Transverse colon (tissue), 4 donors: ENCODE measurements at regions not wholly inside any gene's neighbourhood (a gene's known extent, or its start where the extent isn't known, plus 50 kb on each side); places are given as distances from the start of the nearest gene placed in this dataset.

Source experiments
- DNase-seq: peaks from one replicate; pipeline ENCODE4 v3.0.0-alpha.2; 2019
- H3K27ac ChIP-seq, 4 donors: fragments of 200-600 bp; sonication (generic); 2 replicates each; pipeline ENCODE4 v1.5.1; 2016 to 2018; ENCODE audit warnings: inconsistent platforms in 4 of 4
- H3K27me3 ChIP-seq: fragments of 200-600 bp; sonication (generic); 2 replicates; pipeline ENCODE4 v1.5.1; 2017; ENCODE audit warnings: inconsistent platforms
- H3K36me3 ChIP-seq, 4 donors: fragments of 200-600 bp; sonication (generic); 2 replicates each; pipeline ENCODE4 v1.5.1; 2017 to 2019; ENCODE audit warnings: inconsistent platforms in 4 of 4
- H3K4me1 ChIP-seq, 4 donors: fragments of 200-600 bp; sonication (generic); 2 replicates each; pipeline ENCODE4 v1.5.1; 2017 to 2020; ENCODE audit warnings: inconsistent platforms in 4 of 4
- H3K4me3 ChIP-seq, 4 donors: fragments of 200-600 bp; sonication (generic); 1 replicate in 1 of 4; 2 replicates in 3 of 4; pipeline versions ENCODE4 v1.5.1 to v1.6.1; 2017 to 2019; ENCODE audit warnings: inconsistent platforms in 4 of 4
- H3K9me3 ChIP-seq, 2 donors: fragments of 200-600 bp; sonication (generic); 2 replicates each; pipeline ENCODE4 v1.5.1; 2017 to 2019; ENCODE audit warnings: inconsistent platforms in 2 of 2
- EP300 ChIP-seq: sonication (generic); formaldehyde crosslinking; IDR thresholded peaks from one replicate; pipeline ENCODE4 v1.6.1; 2017; ENCODE audit warnings: antibody characterized with exemption, low read depth
- POLR2A ChIP-seq: fragments of 450-650 bp; IDR thresholded peaks from one replicate; pipeline ENCODE4 v1.6.1; 2016; ENCODE audit warnings: antibody characterized with exemption, mild to moderate bottlenecking, moderate library complexity
- POLR2AphosphoS5 ChIP-seq, 3 donors: sonication (generic); formaldehyde crosslinking; IDR thresholded peaks; one replicate each; pipeline ENCODE4 v1.6.1; 2016; ENCODE audit warnings: antibody characterized with exemption in 3 of 3
- WGBS, 2 donors: methylation state at CpG; one replicate each; pipeline ENCODE4 v1.1.5; 2018; ENCODE audit warnings: low coverage in 1 of 2; 5-methylcytosine and 5-hydroxymethylcytosine counted together
- in situ Hi-C, 4 donors: fragments of 200-750 bp; cut with MboI; loops; one replicate each; pipeline versions ENCODE4 v1.15.0 to v1.15.1; 2017; ENCODE audit warnings: low sequenced_read_pairs in 3 of 4, low pct_ligation_motif_present in 1 of 4, low pct_unique_long_range_greater_than_20kb in 1 of 4
- intact Hi-C: fragments of 100-400 bp; cut with DNase I; formaldehyde crosslinking; loops from one replicate; pipeline ENCODE4 v1.15.1; 2023; ENCODE audit warnings: low total_unique reads
- TF ChIP-seq, protein P1 (sequence below), 5 experiments: fragments of 200-600 bp in 3 of 5; fragments of 450-650 bp in 2 of 5; sonication (generic) in 3 of 5; IDR thresholded peaks; 1 replicate in 2 of 5; 2 replicates in 3 of 5; pipeline ENCODE4 v1.5.1; 2016 to 2017; ENCODE audit warnings: antibody characterized with exemption in 5 of 5, inconsistent platforms in 3 of 5, mild to moderate bottlenecking in 2 of 5, moderate library complexity in 1 of 5

DNA sequence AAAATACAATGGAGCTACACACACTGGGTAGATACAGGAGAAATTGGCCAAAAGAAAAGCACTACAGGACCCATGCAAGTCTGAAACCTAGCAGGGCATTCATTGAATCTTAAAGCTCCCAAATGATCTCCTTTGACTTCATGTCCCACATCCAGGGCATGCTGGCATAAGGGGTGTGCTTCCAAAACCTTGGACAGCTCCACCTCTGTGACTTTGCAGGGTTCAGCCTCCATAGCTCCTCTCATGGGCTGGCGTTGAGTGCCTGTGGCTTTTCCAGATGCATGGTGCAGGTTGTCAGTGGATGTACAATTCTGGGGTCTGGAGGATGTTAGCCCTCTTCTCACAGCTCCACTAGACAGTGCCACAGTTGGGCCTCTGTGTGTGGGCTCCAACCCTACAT lies 626.3 kb upstream of the POT1 start:
- DNase-seq = no peak
- intact Hi-C loops (no loop called here), in situ Hi-C loops (no loop called here)
- Histone ChIP-seq H3K4me3 (no peak overlapping the region), H3K27ac (no peak overlapping the region), H3K27me3 (no peaks in the 10 kb centered on the region), H3K9me3 (peaks cover 0 to 3% of the 10 kb centered on the region in 2 donors), H3K36me3 (no peaks in the 10 kb centered on the region), H3K4me1 (no peaks in the 10 kb centered on the region)
- TF ChIP-seq EP300 (no peak), POLR2AphosphoS5 (IDR thresholded peaks at IDR 0.05) (no peak), POLR2A (no peak)
- TF ChIP-seq, protein P1, sequence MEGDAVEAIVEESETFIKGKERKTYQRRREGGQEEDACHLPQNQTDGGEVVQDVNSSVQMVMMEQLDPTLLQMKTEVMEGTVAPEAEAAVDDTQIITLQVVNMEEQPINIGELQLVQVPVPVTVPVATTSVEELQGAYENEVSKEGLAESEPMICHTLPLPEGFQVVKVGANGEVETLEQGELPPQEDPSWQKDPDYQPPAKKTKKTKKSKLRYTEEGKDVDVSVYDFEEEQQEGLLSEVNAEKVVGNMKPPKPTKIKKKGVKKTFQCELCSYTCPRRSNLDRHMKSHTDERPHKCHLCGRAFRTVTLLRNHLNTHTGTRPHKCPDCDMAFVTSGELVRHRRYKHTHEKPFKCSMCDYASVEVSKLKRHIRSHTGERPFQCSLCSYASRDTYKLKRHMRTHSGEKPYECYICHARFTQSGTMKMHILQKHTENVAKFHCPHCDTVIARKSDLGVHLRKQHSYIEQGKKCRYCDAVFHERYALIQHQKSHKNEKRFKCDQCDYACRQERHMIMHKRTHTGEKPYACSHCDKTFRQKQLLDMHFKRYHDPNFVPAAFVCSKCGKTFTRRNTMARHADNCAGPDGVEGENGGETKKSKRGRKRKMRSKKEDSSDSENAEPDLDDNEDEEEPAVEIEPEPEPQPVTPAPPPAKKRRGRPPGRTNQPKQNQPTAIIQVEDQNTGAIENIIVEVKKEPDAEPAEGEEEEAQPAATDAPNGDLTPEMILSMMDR (IDR thresholded peaks at IDR 0.05) = no peak
- WGBS, 2 donors = 64% methylated on average over 1 of the region's 1 CpG; no CpG with 5 or more reads in 1 of the 2 donors

DNA sequence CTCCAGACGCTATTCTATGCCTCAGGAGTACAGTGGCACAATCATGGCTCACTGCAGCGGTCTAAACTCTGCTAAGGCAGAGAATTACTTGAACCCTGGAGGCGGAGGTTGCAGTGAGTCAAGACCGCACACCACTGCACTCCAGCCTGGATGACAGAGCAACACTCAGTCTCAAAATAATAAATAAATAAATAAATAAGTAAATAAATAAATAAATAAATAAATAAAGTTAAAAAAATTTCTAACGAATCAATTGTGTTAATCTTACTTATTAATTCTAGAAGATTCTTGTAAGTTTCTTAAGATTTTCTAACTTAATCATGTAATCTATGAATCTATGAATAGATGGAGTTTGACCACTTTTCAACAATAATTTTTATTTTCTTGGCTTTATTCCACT lies 621.4 kb upstream of the POT1 start:
- Histone ChIP-seq H3K4me1 (no peaks in the 10 kb centered on the region), H3K9me3 (peaks cover 0 to 3% of the 10 kb centered on the region in 2 donors), H3K27me3 (no peaks in the 10 kb centered on the region), H3K4me3 (no peak overlapping the region), H3K27ac (no peak overlapping the region), H3K36me3 (no peaks in the 10 kb centered on the region)
- no peak for DNase-seq
- intact Hi-C loops (no loop called here), in situ Hi-C loops (no loop called here)
- 81 to 90% methylated on average over 4 to 5 of the region's 5 CpGs for WGBS, 2 donors
- TF ChIP-seq, protein P1 (IDR thresholded peaks at IDR 0.05) = no peak
- no peak for TF ChIP-seq POLR2A

DNA sequence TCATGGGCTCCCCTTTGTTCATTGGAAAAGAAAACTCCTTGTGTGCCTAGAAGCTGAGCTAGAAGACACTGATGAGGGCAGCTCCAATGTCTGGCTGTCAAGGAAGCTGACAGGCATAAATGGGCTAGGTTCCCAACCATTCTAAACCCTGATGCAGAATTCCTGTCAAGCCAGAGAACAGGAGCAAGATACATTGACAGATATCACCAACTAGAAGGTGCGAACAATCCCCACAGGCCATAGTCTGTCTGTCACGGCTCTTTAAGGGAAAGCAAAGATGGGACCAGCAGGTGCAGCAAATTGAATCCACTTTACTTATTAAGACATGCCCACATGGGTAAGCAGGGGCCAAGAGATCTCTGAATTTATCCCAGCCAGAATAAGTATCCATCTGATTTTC lies 617.9 kb upstream of the POT1 start:
- peaks cover 0 to 2% of the 10 kb centered on the region in 2 donors for H3K9me3 ChIP-seq
- in situ Hi-C loops (no loop called here), intact Hi-C loops (no loop called here)
- no peak for TF ChIP-seq POLR2A
- TF ChIP-seq, protein P1 (IDR thresholded peaks at IDR 0.05) = no peak
- no peak for TF ChIP-seq EP300
- TF ChIP-seq POLR2AphosphoS5 (IDR thresholded peaks at IDR 0.05) = no peak
- H3K4me1 ChIP-seq = no peaks in the 10 kb centered on the region
- no peak overlapping the region for H3K4me3 ChIP-seq
- H3K36me3 ChIP-seq = no peaks in the 10 kb centered on the region
- no peaks in the 10 kb centered on the region for H3K27me3 ChIP-seq
- no peak for DNase-seq
- 90% methylated on average over 2 of the region's 2 CpGs; no CpG with 5 or more reads in 1 of the 2 donors for WGBS, 2 donors
- H3K27ac ChIP-seq = no peak overlapping the region

DNA sequence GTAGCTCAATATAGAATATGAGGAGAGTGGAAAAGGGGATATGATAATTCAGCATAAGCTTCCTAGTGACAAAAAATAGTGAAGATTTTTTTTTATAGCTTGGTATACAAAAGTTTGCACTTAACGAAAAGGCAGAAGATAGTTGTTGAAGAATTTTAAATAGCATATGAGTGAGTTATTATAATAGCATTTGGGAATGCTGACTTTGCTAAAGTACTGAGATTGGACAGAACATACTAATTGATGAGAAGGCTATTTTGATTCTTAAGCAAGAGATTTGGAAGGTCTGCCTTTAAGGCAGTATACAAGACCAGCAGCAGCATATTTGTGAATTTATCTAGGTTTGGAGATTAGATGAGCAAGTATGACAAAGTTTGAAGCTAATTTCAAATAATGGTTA lies 600.9 kb upstream of the POT1 start:
- Histone ChIP-seq H3K4me1 (no peaks in the 10 kb centered on the region), H3K9me3 (no peaks in the 10 kb centered on the region), H3K36me3 (no peaks in the 10 kb centered on the region), H3K4me3 (no peak overlapping the region), H3K27me3 (no peaks in the 10 kb centered on the region), H3K27ac (no peak overlapping the region)
- in situ Hi-C loops = no loop called here
- intact Hi-C loops = no loop called here
- no peak for TF ChIP-seq EP300
- TF ChIP-seq, protein P1 (IDR thresholded peaks at IDR 0.05) = no peak
- no peak for TF ChIP-seq POLR2A
- TF ChIP-seq POLR2AphosphoS5 (IDR thresholded peaks at IDR 0.05) = no peak
- DNase-seq = no peak
- 69 to 100% methylated on average over 1 of the region's 1 CpG for WGBS, 2 donors
